Suppressor macrophage treated with lipopolysaccharide for 1 hour (primary cell): ENCODE measurements at regions not wholly inside any gene's neighbourhood (a gene's known extent, or its start where the extent isn't known, plus 50 kb on each side); places are given as distances from the start of the nearest gene placed in this dataset.
"Not testable (repeated sequence)": the region's sequence is repeated elsewhere in the genome, so short reads cannot be mapped to it uniquely, and the experiment has no call there.

Experiments used
- DNase-seq, 3 donors: peaks; one replicate each; pipeline ENCODE4 v3.0.0-alpha.2; 2020 to 2022

DNA sequence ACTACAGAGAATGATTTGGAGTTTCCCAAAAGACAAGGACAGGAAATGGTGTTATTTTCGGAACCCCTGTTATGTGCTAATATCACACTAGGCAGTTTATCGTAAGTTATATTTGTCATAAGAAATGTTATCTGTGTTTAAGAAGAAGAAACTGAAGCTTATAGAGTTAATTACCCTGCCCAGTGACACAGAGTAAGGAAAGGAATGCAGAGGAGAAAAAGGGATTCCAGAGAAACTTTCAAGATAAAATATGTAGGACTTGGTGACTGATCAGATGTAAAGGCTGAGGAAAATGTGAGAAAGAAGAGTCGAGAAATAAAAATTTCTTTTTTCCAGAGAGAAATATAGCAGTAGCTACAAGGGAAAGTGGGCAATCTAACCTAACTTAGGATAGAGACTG is 63.5 kb upstream of the ZNF746 start:
- DNase-seq, result no peak

DNA sequence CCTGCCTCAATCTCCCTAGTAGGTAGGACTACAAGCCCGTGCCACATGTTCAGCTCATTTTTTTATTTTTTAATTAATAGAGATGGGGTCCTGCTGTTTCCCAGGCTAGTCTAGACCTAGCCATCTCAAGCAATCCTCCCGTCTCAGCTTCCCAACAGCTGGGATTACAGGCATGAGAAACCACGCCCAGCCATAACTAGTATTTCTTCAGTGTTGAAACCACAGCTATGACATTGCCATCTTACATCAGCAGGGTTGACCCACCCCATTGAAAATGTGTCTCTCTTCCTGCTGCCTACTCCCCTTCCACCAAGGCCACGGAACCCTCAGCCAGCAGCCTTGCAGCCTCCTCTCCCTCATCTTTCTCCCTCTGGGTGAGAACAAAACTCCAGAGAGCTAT is 62.1 kb upstream of the ZNF746 start:
- peak in 2 of 3 donors; percentile 4 to 18 for DNase-seq

DNA sequence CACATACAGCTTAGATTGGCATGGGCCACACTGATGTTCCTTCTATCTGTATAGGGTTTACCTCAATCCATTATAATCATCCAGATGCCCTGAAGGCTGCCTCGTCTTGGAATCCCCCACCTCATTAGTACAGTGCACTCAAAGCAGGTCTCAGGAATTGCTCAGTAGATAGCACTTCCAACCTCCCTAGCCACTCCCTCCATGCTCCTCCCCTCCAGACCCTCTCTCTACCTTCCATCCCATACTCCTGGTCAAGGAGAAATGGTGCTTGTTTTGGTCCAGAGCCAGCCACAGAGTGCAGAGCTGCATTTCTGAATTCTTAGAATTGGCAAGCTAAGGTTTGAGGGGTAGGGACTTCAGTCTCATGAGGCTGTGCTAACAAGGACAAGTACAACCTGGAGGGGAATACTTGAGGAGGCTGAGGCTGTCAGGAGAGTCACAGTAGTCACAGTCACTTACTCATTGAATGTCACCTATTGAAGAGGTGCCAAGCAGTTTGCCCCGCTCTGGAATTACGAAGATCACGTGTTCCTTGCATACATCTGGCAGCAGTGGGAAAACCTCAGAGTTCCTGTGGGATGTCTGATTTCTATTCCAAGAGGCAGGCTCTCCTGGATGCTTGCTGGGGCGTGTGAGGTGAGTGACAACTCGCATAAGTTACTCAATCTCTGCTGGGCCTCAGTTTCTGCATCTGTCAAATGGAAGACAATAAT is 60.7 kb upstream of the ZNF746 start:
- DNase-seq, result no peak

DNA sequence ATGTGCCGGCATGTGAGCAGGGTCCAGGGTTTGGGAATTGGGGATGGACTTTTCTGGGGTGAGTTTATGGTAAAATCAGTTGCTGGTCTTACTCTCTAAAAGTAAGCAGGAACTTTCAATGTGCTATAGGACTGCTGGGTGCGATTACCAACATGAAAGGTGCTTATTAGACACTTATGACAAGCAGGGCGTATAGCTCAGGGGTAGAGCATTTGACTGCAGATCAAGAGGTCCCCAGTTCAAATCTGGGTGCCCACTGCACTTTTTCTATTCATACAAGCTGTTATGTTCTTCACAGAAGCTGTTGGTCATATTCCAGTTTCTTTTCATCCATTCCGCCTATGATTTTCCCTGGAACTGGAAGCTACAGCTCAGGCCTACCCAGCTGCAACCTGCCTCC is 58.9 kb upstream of the ZNF746 start:
- not testable (repeated sequence) for DNase-seq

DNA sequence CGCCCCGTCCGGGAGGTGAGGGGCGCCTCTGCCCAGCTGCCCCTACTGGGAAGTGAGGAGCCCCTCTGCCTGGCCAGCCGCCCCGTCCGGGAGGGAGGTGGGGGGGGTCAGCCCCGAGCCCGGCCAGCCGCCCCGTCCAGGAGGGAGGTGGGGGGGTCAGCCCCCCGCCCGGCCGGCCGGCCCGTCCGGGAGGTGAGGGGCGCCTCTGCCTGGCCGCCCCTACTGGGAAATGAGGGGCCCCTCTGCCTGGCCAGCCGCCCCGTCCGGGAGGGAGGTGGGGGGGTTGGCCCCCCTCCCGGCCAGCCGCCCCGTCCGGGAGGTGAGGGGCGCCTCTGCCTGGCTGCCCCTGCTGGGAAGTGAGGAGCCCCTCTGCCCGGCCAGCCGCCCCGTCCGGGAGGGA is 57.2 kb upstream of the ZNF746 start:
- DNase-seq, result not testable (repeated sequence)

DNA sequence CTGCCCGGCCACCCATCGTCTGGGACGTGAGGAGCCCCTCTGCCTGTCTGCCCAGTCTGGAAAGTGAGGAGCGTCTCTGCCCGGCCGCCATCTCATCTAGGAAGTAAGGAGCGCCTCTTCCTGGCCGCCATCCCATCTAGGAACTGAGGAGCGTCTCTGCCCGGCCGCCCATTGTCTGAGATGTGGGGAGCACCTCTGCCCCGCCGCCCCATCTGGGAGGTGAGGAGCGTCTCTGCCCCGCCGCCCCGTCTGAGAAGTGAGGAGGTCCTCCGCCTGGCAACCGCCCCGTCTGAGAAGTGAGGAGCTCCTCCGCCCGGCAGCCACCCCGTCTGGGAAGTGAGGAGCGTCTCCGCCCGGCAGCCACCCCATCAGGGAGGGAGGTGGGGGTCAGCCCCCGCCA is 56.4 kb upstream of the ZNF746 start:
- DNase-seq, result not testable (repeated sequence)

DNA sequence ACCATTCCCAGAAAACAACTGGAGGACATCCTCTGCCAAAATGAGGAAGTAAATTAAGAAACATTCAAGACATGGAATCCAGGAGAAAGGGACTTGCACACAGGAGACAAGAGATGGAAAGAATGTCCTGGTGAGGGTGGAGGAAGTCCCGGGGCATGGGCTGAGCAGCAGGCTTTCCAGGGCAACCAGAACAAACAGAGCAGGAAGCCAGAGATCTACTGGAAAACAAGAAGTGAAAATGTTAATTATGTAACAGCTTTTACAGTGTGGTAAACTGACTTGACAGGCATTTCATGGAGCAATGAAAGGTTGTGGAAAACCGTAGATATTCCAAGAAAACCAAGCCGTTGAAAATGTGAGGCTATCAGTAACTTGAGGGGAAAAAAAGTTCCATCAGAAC is 55.2 kb upstream of the ZNF746 start:
- DNase-seq, result peak; percentile 30 to 44 (median 33)
